ENCODE measurements at regions not wholly inside any gene's neighbourhood (a gene's known extent, or its start where the extent isn't known, plus 50 kb on each side); places are given as distances from the start of the nearest gene placed in this dataset.
A peak's percentile ranks its signal among the peaks of the same experiment; 100 is the strongest.

DNA sequence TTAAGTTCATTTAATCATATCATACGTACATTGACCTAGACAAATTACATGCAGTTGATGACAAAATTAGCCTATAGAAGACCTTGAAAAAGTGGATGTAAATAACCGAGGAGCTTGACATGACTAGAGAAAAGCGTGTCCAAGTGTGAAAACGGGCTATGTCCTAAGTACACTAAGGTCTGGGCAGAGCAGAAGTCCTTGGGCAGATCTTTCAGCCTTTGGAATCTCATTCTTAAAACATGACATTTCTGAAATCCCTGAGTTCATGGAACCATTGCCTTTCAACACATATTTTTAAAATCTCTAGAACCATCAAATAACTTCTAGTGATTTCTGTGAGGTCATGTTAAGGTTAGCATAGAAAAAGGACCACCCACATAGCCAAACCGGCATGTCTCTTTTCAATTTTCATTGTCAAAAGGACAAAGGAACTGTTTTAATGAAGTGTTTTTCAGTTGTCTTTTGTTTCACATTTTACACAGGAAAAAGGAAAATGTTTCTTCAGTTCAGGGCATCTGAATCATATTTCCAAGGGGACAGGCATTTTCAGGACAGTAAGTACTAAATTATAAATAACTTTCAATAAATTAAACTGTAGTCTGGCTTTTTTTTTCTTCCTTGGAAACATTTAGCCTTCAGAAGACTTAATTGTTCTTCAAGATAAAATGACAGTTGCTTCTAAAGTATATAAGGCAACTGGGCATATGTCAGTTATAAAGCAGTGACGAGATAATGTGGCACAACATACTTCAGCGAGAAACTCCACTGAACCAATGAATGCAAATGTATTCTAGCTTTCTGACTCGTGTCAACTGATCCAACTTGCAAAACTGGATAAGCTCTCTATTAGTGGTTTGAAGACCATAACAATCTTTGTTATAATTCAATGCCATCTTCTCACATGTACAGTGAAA, 416.8 kb downstream of the NFIB start:
- DNase-seq (ENCODE audit: low spot score), result no peak

DNA sequence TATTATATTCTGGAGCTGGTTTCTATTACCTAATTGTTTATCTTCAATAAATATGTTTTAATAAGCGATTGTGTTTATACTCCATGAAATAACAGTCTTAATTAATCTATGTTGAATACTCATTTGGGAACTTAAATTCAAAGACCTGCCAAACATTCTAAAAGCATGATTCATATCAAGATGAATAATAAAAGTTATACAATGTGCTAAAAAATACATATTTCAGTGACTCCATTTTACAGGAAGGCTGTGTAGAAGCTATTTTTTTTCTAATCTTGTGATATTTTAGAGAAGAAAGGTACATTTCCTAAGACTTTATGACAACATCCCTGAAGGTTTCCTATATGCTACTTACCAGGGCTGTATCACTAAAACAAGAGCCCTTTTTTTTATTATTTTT, 417.9 kb downstream of the NFIB start:
- DNase-seq (ENCODE audit: low spot score), result no peak

DNA sequence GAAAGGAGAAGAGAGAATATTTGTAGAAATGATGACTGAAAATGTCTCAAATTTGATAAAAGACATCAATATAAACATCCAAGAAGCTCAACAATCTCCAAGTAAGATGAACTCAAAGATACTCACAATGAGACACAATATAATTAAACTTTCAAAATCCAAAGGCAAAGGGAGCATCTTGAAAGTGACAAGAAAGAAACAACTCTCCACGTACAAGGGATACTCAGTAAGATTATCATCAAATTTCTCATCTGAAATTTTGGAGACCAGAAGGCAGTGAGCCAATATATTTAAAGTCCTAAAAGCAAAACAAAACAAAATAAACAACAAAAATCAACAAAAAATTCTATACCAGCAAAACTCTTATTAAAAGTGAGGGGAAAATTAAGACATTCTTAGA, 428.7 kb downstream of the NFIB start:
- no peak for DNase-seq (ENCODE audit: low spot score)

DNA sequence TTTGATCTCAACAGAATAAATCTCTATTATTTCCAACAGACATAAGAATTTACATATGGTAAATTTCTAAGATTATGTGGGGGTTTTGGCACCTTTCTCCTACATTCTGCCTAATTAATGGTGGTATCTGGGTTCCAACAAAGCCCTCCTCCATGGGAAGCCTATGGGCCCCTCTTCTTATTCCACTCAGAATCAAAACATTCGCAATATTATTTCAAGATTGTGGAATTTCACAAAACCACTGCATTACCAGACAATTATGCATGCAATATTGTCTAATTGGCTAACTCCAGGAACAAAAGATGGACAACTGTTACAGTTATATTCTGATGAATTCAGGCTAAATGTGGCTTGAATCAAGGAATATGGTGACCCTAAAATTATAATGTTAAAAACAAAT, 434.0 kb downstream of the NFIB start:
- no peak for DNase-seq (ENCODE audit: low spot score)

DNA sequence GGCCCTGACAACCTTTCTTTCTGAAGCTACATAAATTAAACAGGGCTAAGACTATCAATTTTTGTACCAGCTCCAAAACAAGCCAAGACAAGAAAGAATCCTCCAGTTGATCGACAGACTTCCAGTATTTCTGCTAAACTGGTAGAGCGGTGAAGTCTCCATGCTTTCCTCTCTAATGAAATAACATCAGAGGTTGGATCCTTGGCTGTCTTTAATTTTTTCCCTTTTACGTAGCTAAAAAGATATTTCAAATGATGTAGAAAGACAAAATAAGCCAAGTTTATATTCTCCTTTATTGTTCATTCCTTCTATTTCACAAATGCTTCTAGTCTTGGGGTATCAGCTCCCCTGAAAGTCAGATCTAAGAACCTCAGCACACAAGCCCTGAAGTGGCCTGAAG, 434.9 kb downstream of the NFIB start:
- DNase-seq (ENCODE audit: low spot score), result no peak

DNA sequence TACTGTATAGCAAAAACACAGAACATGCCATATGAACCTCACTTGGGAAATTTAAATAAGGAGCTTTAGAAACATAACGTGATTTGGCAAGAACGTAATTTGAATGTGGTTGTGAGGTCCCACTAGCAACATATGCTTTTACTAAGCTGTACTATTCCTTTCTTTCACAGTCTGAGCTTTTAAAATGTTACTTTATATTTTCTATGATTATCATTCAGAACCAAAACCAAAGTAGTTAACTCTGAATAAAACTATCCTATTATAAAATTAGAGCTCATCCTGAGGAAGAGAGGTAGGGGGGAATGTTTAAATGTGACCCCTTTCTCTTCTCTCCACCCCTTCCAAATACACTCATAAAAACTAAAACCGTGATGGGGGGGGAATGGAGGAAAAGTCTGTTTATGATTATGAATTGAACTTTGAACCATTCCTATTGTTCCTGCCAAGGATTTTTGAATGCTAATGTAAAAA, 435.7 kb downstream of the NFIB start:
- no peak for DNase-seq (ENCODE audit: low spot score)

DNA sequence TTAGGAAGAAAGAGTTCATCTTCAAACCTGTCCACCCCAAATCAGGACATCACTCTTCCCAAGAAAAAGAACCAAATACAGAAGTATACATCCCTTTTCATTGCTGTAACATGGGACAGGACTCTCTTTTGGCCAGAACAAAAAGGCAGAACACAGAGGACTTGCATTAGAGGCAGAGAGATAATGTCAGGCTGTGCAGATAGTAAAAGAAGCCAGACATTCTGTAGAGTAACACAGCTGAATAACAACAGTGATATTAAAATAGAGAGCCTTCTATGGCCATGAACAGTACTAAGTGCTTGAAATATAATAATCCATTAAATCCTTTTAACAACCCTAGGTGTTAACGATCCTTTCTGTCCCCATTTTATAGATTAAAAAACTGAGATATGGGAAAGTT, 437.2 kb downstream of the NFIB start:
- DNase-seq (ENCODE audit: low spot score), result no peak

DNA sequence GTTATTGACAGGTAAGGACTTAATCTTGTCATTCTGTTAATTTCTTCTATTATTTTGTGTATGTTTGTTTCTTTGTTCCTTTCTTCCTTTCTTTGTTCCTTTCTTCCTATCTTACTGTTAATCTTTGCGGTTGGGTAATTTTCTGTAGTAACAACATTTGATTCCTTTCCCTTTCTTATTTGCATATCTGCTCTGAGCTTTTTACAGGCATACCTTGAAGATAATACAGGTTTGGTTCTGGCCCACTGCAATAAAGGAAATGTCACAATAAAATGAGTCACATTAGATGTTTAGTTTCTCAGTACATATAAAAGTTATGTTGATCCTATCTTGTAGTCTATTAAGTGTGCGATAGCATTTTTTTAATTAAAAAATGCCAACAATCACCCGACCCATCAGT, 440.7 kb downstream of the NFIB start:
- no peak for DNase-seq (ENCODE audit: low spot score)

DNA sequence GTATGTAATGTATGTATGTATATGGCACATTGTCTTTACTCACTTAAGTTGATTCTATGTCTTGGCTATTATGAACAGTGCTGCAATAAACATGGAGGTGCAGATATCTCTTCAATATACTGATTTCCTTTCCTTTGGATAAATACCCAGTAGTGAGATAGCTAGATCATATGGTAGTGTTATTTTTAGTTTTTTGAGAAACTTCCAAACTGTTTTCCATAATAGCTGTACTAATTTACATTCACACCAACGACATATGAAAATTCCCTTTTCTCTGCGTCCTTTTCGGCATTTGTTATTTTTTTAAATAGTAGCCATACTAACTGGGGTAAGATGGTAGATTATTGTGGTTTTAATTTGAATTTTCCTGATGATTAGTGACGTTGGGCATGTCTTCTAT, 445.6 kb downstream of the NFIB start:
- no peak for DNase-seq (ENCODE audit: low spot score)

DNA sequence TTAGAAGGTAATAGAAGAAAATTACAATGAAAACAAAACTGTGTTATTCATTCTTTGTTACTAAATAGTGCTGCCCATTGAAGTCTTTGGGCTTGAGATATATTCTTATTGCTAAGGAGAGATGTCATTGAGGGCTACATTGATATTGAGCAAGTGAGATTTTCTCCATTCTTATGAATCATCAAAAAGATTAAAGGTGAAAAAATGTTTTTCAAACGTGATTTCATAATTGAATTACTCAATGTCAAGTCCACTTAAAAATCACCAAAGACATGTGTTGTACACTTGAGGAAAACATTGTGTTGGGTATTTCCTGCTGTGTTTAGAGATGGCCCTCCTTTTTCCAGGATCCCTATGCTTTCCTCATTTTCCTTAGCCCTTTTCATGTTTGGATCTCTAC, 448.1 kb downstream of the NFIB start:
- DNase-seq (ENCODE audit: low spot score), result no peak

DNA sequence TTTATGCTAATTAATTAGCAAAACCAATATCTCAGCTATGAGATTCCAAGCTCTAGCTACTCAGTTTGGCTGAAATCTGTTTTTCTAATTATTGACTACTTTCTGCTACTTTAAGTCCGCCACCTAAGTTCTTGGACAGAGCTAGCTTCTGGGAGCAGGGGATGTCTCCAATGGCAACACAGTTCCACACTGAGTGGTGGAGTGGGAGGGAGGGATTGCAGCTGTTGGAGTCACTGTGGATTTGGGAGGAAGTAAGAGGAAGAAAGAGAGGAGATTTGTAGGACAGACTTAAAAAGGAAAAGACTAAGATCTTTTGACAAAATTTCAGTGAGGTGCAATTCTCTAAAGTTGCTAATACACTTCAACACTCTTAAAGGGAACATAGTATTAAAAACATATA, 450.8 kb downstream of the NFIB start:
- peak; percentile 11 for DNase-seq (ENCODE audit: low spot score)

DNA sequence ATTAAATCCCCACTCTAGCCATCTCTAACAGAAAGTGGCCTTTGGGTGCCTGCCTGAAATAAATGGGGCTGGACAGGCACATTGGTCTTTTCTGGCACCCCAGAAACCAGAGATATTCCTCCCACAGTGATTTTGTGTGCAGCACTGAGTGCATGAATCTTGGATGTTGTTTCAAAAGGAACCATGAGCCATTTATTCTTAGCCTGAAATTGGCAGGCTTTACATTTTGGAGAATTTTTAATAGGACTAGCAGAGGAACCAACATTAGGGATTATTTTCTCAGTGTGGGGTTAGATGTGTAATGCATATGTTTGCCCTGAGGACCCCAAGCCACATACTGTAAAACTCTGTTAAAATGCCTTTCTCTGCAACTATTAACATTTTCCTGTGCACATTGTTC, 451.3 kb downstream of the NFIB start:
- no peak for DNase-seq (ENCODE audit: low spot score)

DNA sequence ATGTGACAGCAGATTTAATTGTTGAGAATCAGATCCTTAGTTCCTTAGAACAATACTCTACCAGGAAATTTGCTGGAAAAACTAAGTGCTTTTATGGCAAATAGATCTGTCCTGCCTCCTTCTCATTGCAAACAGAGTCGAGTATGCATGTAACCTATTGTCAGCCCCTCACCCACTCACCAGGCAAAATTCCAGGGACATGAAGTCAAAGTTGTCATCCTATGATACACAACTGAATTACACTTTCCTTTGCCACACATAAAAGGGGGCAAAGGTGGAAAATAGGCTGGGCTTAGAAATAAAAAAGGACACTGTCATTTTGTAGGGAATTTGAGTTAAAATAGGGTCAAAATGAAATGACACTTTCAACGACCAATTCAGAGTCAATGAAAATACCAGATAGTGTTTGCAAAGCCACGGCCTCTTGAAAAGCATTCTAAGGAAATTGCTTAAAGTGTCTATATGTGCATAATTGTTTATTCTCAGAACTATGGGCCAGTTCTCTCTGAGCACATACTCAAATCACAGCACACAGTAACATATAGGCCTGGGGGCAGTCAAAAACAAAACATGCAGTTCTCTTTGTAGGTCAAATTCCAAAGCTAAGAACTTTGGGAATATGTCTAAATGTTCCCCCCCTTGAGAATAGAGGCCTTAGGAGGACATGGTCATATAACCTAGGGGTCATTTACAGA, 452.8 kb downstream of the NFIB start:
- DNase-seq (ENCODE audit: low spot score), result no peak

DNA sequence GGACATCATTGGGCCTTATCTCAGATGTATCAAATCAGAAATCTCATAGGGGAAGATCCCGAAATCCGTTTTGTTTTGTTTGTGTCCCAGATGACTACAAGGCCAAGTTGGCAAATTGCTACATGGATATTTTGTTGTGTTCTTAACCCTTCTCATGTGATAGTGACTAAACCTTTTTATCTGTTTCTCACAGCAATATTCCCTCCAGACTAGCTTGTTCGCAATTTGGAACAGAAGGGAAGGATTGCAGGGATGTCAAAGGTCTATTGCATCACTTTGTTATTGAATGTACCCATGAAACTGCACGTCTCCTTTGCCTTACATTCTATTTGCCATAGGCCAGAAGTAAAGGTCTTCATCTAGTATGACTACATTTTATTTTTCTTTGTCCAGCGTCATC, 453.9 kb downstream of the NFIB start:
- DNase-seq (ENCODE audit: low spot score), result no peak

DNA sequence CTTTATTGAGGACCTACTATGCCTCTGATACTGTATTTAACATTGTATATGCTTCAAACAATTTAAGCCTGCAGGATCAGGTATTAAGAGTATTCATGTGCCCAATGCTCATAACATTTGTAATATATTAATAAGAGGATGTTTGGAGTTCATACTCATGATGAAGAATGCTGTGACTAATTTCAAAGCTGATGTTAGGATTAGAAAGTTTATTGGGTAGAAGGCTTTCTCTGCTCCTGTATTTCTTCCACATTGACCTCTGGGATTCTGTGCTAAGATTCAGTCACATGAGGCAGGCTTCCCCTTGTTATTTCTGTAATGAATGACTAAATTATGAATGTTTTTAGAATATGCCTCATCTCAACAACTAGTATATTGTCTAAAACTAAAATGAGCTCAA, 456.4 kb downstream of the NFIB start:
- peak; percentile 41 for DNase-seq (ENCODE audit: low spot score)

DNA sequence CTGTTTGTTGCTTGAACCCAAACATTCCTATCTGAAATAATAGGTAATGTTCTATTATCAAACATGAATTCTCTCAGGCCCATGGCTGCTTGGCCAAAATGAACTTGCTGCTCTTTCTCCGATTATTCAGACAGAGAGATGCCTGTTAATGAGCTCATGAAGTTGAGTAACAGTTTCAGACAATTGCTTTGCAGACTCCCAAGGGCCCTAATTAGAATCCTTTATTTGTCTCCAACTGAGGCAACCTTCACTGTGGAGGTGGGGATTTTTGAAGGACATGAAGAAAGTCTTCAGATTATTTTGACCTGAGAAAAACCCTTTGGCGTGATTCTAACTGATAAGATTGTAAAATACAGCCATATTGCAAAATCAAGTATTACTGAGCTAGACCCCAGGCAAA, 466.7 kb downstream of the NFIB start:
- no peak for DNase-seq (ENCODE audit: low spot score)

DNA sequence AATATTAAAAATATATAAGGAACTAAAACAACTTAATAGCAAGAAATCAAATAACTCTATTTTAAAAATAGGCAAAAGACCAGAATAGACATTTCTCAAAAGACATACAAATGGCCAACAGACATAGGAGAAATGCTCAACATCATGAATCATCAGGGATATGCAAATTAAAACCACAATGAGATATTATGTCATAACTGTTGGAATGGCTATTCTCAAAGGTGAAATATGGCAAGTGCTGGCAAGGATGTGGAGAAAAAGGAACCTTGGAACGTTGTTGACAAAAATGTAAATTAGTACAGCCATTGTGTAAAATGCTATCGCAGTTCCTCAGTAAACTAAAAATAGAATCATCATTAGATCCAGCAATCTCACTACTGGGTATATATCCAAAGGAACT, 468.5 kb downstream of the NFIB start:
- DNase-seq (ENCODE audit: low spot score), result no peak

DNA sequence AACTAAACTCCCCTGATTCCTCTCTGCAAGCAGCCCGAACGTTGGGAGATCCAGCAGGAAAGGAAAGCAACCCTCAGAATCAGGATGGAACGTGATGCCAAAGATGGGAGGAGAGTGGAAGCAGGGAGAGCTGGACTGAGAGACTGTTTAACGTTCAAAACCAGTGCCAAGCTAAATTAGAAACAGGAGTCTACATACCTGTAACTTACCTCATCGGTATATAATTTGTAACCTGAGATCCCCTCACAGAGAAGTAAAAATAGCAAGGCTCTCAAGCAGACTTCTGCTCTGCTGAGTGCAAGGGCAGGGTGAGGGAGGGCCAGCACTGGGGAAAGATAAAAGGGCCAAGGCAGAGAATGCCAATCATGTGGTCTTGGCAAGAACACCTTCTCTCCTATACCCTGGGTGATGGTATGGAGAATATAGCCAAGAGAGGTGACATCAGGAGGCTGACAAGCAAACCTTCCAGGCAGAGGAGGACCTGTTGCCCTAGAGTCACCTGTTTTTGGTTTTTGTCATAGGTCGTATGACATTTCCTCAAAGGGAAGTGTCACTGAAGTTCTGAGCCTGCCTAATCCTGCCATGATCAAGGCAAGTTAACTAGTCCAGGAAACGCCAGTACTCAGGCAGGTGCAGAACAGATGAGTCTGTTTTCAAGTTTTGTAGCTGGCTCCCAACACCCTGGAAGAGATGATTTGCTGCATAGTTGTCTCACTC, 472.0 kb downstream of the NFIB start:
- no peak for DNase-seq (ENCODE audit: low spot score)

DNA sequence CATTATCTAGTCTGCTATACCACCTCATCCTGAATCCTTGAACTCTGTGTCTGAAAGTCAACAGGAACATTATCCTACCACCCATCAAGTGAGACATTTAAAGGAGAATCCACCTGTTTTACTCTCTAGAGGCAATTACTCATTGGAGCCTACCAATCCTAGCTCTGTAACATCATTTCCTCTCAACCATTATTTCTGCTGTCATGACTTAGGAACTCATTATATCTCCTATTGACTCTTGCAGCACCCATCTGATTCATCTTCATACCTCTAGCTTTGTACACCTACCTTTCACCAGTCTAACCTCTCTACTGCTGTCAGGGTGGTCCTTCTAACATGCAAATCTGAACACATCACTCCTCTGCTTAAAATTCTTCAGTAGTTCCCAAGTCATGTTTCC, 481.5 kb downstream of the NFIB start:
- no peak for DNase-seq (ENCODE audit: low spot score)

DNA sequence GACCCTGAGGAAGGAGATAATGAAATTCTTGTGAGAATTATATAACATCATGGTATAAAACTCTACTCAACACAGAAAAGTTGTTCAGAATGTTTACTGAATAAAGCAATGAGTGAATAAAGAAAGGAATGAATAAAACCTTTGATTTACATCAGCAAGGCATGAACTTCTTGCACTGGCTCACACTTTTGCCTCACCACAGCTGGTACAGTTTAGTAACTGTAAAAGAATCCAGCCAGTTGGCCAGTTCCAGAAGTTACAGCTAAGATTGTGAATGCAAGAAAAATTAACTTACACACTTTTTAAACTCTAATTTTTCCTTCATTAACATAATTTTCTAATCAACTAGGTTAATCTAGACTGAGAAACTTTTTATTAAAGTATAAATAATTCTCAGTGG, 490.9 kb downstream of the NFIB start:
- no peak for DNase-seq (ENCODE audit: low spot score)

DNA sequence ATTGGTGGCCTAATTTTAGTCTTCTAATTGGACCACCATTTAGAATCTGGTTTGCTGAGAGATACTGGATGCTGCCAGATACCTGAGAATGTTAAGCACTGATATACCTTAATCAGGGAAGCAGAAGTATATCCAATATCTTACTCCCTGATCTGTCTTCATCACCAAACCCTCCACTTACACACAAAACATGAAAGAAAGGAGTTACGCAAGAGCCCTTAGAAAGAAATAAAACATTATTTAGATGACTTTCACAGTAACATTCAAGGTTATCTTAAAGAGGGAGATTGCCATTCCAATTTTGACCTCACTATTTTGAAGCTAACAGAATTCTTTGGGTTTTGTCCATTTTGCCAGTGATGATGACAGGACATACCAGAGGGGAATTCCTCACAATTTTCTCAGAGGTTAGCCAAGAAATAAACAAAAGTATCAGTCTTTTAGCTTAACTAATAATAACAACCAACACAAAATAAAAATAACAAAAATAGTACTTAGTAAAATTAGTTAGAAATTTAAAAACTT, 496.1 kb downstream of the NFIB start:
- no peak for DNase-seq (ENCODE audit: low spot score)

DNA sequence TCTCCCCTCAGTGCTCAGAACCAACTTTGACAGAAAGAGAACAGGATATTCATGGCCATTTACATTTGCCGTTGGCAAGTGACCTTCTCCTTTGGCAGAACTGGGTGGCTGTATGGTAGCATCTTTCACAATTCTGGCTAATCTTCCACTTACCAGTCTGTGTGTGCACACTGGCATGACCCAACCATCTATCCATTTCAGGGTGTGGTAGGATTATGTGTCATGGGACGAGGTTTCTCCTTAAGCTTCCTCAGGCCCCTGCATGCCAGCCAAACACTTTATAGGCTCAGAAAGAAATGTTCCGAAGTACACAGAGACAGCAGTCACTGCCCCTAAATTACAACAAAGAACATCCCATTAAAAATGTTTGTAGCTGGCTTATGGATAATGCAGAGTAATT, 497.1 kb downstream of the NFIB start:
- no peak for DNase-seq (ENCODE audit: low spot score)
